HCT116 (cell line): ENCODE measurements at regions not wholly inside any gene's neighbourhood (a gene's known extent, or its start where the extent isn't known, plus 50 kb on each side); places are given as distances from the start of the nearest gene placed in this dataset.

Experiments used
- CEBPB ChIP-seq: IDR thresholded peaks from 2 replicates; pipeline ENCODE4 v1.6.1; 2012; ENCODE audit warnings: low read depth
- CTCF ChIP-seq, 3 experiments: fragments of 200-600 bp in 1 of 3; sonication (generic) in 1 of 3; IDR thresholded peaks in 2 of 3; conservative IDR thresholded peaks in 1 of 3; 2 replicates each; pipeline ENCODE4 v1.5.1; 2012 to 2017; ENCODE audit warnings: low read depth in 2 of 3, low read length in 2 of 3, antibody characterized with exemption in 1 of 3, borderline replicate concordance in 1 of 3, control low read depth in 1 of 3, mild to moderate bottlenecking in 1 of 3, mixed read lengths in 1 of 3, mixed run types in 1 of 3, moderate library complexity in 1 of 3; ENCODE audit not compliant: insufficient read depth in 1 of 3
- ELF1 ChIP-seq: IDR thresholded peaks from 2 replicates; pipeline ENCODE4 v1.6.1; 2012; ENCODE audit warnings: low read depth, borderline replicate concordance
- EZH2 ChIP-seq: fragments of 200-600 bp; sonication (generic); IDR thresholded peaks from 2 replicates; pipeline ENCODE4 v1.6.1; 2017; ENCODE audit warnings: antibody characterized with exemption, mixed run types
- MAX ChIP-seq: IDR thresholded peaks from 2 replicates; pipeline ENCODE4 v1.6.1; 2012
- POLR2A ChIP-seq: IDR thresholded peaks from 2 replicates; pipeline ENCODE4 v1.7.0; 2011; ENCODE audit warnings: borderline replicate concordance; ENCODE audit not compliant: insufficient read depth, insufficient read length; ENCODE audit errors: extremely low read depth
- POLR2AphosphoS5 ChIP-seq: IDR thresholded peaks from 2 replicates; pipeline ENCODE4 v1.6.1; 2011; ENCODE audit warnings: mild to moderate bottlenecking, low read depth, low read length, moderate library complexity
- RAD21 ChIP-seq: IDR thresholded peaks from 2 replicates; pipeline ENCODE4 v1.6.1; 2012; ENCODE audit warnings: low read depth, mild to moderate bottlenecking
- REST ChIP-seq: IDR thresholded peaks from 2 replicates; pipeline ENCODE4 v1.6.1; 2012; ENCODE audit warnings: low read depth
- YY1 ChIP-seq: IDR thresholded peaks from 2 replicates; pipeline ENCODE4 v1.6.1; 2011; ENCODE audit warnings: low read length, low read depth, moderate library complexity, mild to moderate bottlenecking; ENCODE audit not compliant: insufficient replicate concordance; ENCODE audit errors: extremely low read depth
- ZNF274 ChIP-seq: fragments of 200-500 bp; sonication (Bioruptor generic); IDR thresholded peaks from 2 replicates; pipeline ENCODE4 v1.6.1; 2014; ENCODE audit warnings: mild to moderate bottlenecking, low read depth, low read length, inconsistent platforms

GRCh38 chr2:238601433-238602222 lies 174.9 kb downstream of the ASB1 start:
- no peak for TF ChIP-seq CTCF (IDR thresholded peaks at IDR 0.05 in 2 of 3, conservative IDR thresholded peaks at IDR 0.05 in 1 of 3; ENCODE audit: borderline replicate concordance in 1 of 3, insufficient read depth in 1 of 3, low read depth in 2 of 3, low read length in 2 of 3)
- TF ChIP-seq ZNF274: no peak
- no peak for TF ChIP-seq POLR2AphosphoS5
- no peak for TF ChIP-seq ELF1
- no peak for TF ChIP-seq CEBPB
- no peak for TF ChIP-seq MAX
- TF ChIP-seq YY1: no peak
- TF ChIP-seq REST: no peak
- TF ChIP-seq POLR2A: no peak
- TF ChIP-seq EZH2: no peak
- no peak for TF ChIP-seq RAD21
